GM12891 (cell line): ENCODE measurements at regions not wholly inside any gene's neighbourhood (a gene's known extent, or its start where the extent isn't known, plus 50 kb on each side); places are given as distances from the start of the nearest gene placed in this dataset.

Source experiments
- POLR2A ChIP-seq: IDR thresholded peaks from 2 replicates; pipeline ENCODE4 v1.6.1; 2011; ENCODE audit warnings: low read depth, low read length, control low read depth
- POLR2AphosphoS5 ChIP-seq: IDR thresholded peaks from 2 replicates; pipeline ENCODE4 v1.6.1; 2011; ENCODE audit warnings: low read depth, low read length, control low read depth

DNA sequence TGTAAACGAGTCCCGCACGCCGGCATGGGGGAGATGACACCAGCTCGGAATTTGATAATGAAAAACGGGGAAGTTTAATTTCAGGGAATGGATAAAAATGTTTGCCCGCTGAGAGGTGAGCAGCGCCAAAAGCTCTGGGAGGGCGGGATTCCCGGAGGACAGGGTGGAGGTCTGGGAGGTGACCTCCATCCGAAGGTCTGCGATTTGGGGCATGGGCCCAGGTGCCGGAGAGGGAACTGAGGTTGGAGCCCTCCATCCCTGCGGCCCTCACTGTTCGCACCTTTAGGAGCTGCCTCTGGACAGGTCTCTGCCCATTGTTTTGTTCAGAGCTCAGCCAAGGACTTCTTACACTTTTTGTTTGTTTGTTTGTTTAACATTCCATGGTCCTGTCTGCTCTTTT is 129.8 kb downstream of the URI1 start:
- TF ChIP-seq POLR2A (no peak), POLR2AphosphoS5 (no peak)
